IMR-90 (cell line): ENCODE measurements at regions not wholly inside any gene's neighbourhood (a gene's known extent, or its start where the extent isn't known, plus 50 kb on each side); places are given as distances from the start of the nearest gene placed in this dataset.

Experiments used
- ATAC-seq: fragments of 200-7000 bp; cut with Tn5 transposase; 2 replicates; pipeline ENCODE4 v1.9.1; 2020; ENCODE audit warnings: low read depth, mild to moderate bottlenecking, moderate library complexity
- BruUV-seq: library from RNA; stranded (reverse); fragments of 400-500 nt; replicated peaks from 2 replicates; lab custom pipeline; 2021; lab: Mats Ljungman, UMichigan
- CTCF ChIA-PET: fragments of 300-600 bp; formaldehyde crosslinking; extraction: SDS; loops from one replicate; lab custom pipeline; 2021; ENCODE audit warnings: antibody characterized with exemption; lab: Yijun Ruan, JAX
- POLR2A ChIA-PET: fragments of 300-600 bp; sonication (Branson Sonifier 250); formaldehyde crosslinking; loops from one replicate; lab custom pipeline; 2022; ENCODE audit warnings: antibody characterized with exemption; ENCODE audit not compliant: unreplicated experiment; lab: Charles Lee
- DNase-seq: peaks from one replicate; pipeline ENCODE4 v3.0.0; 2013
- H2AFZ ChIP-seq: replicated peaks from 2 replicates; pipeline ENCODE3; 2013; ENCODE audit warnings: low read length, mild to moderate bottlenecking; ENCODE audit not compliant: poor library complexity
- H2AK5ac ChIP-seq: 2 replicates; pipeline ENCODE4 v1.6.1; 2013; ENCODE audit warnings: low read depth, low read length, inconsistent platforms
- H2AK9ac ChIP-seq: replicated peaks from 2 replicates; pipeline ENCODE3; 2013; ENCODE audit warnings: mild to moderate bottlenecking, low read depth, low read length, moderate library complexity; ENCODE audit not compliant: poor library complexity
- H2BK120ac ChIP-seq: 2 replicates; pipeline ENCODE4 v1.6.1; 2013; ENCODE audit warnings: low read depth, low read length, inconsistent platforms
- H2BK15ac ChIP-seq: 3 replicates; pipeline ENCODE4 v1.6.1; 2013; ENCODE audit warnings: low read depth, low read length, inconsistent platforms
- H2BK20ac ChIP-seq: 2 replicates; pipeline ENCODE4 v1.6.1; 2013; ENCODE audit warnings: low read depth, mild to moderate bottlenecking, inconsistent platforms, low read length, moderate library complexity
- H2BK5ac ChIP-seq: 2 replicates; pipeline ENCODE4 v1.6.1; 2013; ENCODE audit warnings: mild to moderate bottlenecking, low read depth, low read length, inconsistent platforms; ENCODE audit not compliant: poor library complexity, severe bottlenecking
- H3K14ac ChIP-seq: replicated peaks from 2 replicates; pipeline ENCODE4 v1.6.1; 2013; ENCODE audit warnings: low read depth, low read length, inconsistent platforms
- H3K18ac ChIP-seq: 2 replicates; pipeline ENCODE4 v1.6.1; 2013; ENCODE audit warnings: low read depth, low read length, control low read depth
- H3K23ac ChIP-seq: 2 replicates; pipeline ENCODE4 v1.6.1; 2013; ENCODE audit warnings: low read depth, low read length, inconsistent platforms
- H3K27ac ChIP-seq: 2 replicates; pipeline ENCODE4 v1.5.1; 2013; ENCODE audit warnings: mild to moderate bottlenecking, control low read depth, low read length; ENCODE audit not compliant: insufficient read depth
- H3K27me3 ChIP-seq: 2 replicates; pipeline ENCODE4 v1.6.1; 2013; ENCODE audit warnings: low read length; ENCODE audit not compliant: control insufficient read depth, insufficient read depth
- H3K36me3 ChIP-seq: 2 replicates; pipeline ENCODE4 v1.6.1; 2013; ENCODE audit warnings: low read length, mixed read lengths; ENCODE audit not compliant: control insufficient read depth, insufficient read depth
- H3K4ac ChIP-seq: 2 replicates; pipeline ENCODE4 v1.6.1; 2013; ENCODE audit warnings: low read depth, low read length, inconsistent platforms
- H3K4me1 ChIP-seq: 2 replicates; pipeline ENCODE4 v1.6.1; 2013; ENCODE audit warnings: low read length, mixed read lengths; ENCODE audit not compliant: control insufficient read depth, insufficient read depth
- H3K4me2 ChIP-seq: 2 replicates; pipeline ENCODE4 v1.6.1; 2013; ENCODE audit warnings: low read depth, mild to moderate bottlenecking, control low read depth, low read length, moderate library complexity
- H3K4me3 ChIP-seq: 2 replicates; pipeline ENCODE4 v1.5.1; 2013; ENCODE audit warnings: low read depth, mild to moderate bottlenecking, control low read depth, low read length, moderate library complexity; ENCODE audit not compliant: insufficient read depth
- H3K56ac ChIP-seq: 2 replicates; pipeline ENCODE4 v1.6.1; 2013; ENCODE audit warnings: low read length, inconsistent platforms; ENCODE audit not compliant: insufficient read depth; ENCODE audit errors: extremely low read depth
- H3K79me1 ChIP-seq, 2 experiments: 2 replicates each; pipeline ENCODE4 v1.6.1; 2013; ENCODE audit warnings: low read length in 2 of 2, inconsistent platforms in 1 of 2, low read depth in 1 of 2
- H3K9ac ChIP-seq: 2 replicates; pipeline ENCODE4 v1.6.1; 2013; ENCODE audit warnings: low read depth, low read length, control low read depth
- H3K9me1 ChIP-seq: 2 replicates; pipeline ENCODE4 v1.6.1; 2013; ENCODE audit warnings: low read length, inconsistent platforms; ENCODE audit not compliant: insufficient read depth
- H3K9me3 ChIP-seq: 2 replicates; pipeline ENCODE4 v1.6.1; 2013; ENCODE audit warnings: low read length; ENCODE audit not compliant: control insufficient read depth, insufficient read depth
- H4K20me1 ChIP-seq: 2 replicates; pipeline ENCODE4 v1.6.1; 2013; ENCODE audit warnings: low read length, inconsistent platforms; ENCODE audit not compliant: insufficient read depth
- H4K5ac ChIP-seq: 2 replicates; pipeline ENCODE4 v1.6.1; 2013; ENCODE audit warnings: mild to moderate bottlenecking, low read depth, low read length, control low read depth
- H4K8ac ChIP-seq, 2 experiments: 2 replicates each; pipeline ENCODE4 v1.6.1; 2013; ENCODE audit warnings: low read depth in 2 of 2, low read length in 2 of 2, control low read depth in 1 of 2, inconsistent platforms in 1 of 2
- H4K91ac ChIP-seq: 2 replicates; pipeline ENCODE4 v1.6.1; 2013; ENCODE audit warnings: low read depth, low read length, inconsistent platforms; ENCODE audit not compliant: insufficient read depth
- BHLHE40 ChIP-seq: fragments of 150-350 bp; IDR thresholded peaks from 2 replicates; pipeline ENCODE4 v1.6.1; 2016; ENCODE audit warnings: mild to moderate bottlenecking, low read depth, low read length
- CEBPB ChIP-seq: IDR thresholded peaks from 2 replicates; pipeline ENCODE4 v1.6.1; 2012; ENCODE audit warnings: low read depth, low read length, improper control_type of control experiment
- CHD1 ChIP-seq: IDR thresholded peaks from 2 replicates; pipeline ENCODE4 v1.6.1; 2012; ENCODE audit warnings: low read depth, low read length, improper control_type of control experiment
- CTCF ChIP-seq: conservative IDR thresholded peaks from 2 replicates; pipeline ENCODE4 v1.5.1; 2012; ENCODE audit warnings: mild to moderate bottlenecking, low read depth, low read length, improper control_type of control experiment
- ELK1 ChIP-seq: fragments of 150-350 bp; IDR thresholded peaks from 2 replicates; pipeline ENCODE4 v1.6.1; 2016; ENCODE audit warnings: low read depth, mild to moderate bottlenecking, low read length, moderate library complexity, borderline replicate concordance
- FOS ChIP-seq: fragments of 150-350 bp; IDR thresholded peaks from 2 replicates; pipeline ENCODE4 v1.6.1; 2016; ENCODE audit warnings: low read depth, low read length
- MAFK ChIP-seq: IDR thresholded peaks from 2 replicates; pipeline ENCODE4 v1.6.1; 2012; ENCODE audit warnings: low read depth, low read length, improper control_type of control experiment
- MAZ ChIP-seq: IDR thresholded peaks from 2 replicates; pipeline ENCODE4 v1.6.1; 2012; ENCODE audit warnings: low read depth, mild to moderate bottlenecking, low read length, improper control_type of control experiment, moderate library complexity, borderline replicate concordance
- MXI1 ChIP-seq: IDR thresholded peaks from 2 replicates; pipeline ENCODE4 v1.6.1; 2012; ENCODE audit warnings: low read depth, mild to moderate bottlenecking, low read length, moderate library complexity, borderline replicate concordance
- NFE2L2 ChIP-seq: fragments of 150-350 bp; IDR thresholded peaks from 2 replicates; pipeline ENCODE4 v1.6.1; 2016; ENCODE audit warnings: low read depth, mild to moderate bottlenecking, low read length
- POLR2A ChIP-seq: IDR thresholded peaks from 2 replicates; pipeline ENCODE4 v1.6.1; 2012; ENCODE audit warnings: mild to moderate bottlenecking, low read depth, low read length
- RAD21 ChIP-seq: IDR thresholded peaks from 2 replicates; pipeline ENCODE4 v1.6.1; 2012; ENCODE audit warnings: low read length, improper control_type of control experiment
- RCOR1 ChIP-seq: IDR thresholded peaks from 2 replicates; pipeline ENCODE4 v1.6.1; 2012; ENCODE audit warnings: mild to moderate bottlenecking, low read length, improper control_type of control experiment; ENCODE audit not compliant: insufficient replicate concordance
- RFX5 ChIP-seq: IDR thresholded peaks from 2 replicates; pipeline ENCODE4 v1.8.0; 2012; ENCODE audit warnings: low read depth, mild to moderate bottlenecking, low read length, moderate library complexity
- SMC3 ChIP-seq: fragments of 150-350 bp; IDR thresholded peaks from 2 replicates; pipeline ENCODE4 v1.6.1; 2016; ENCODE audit warnings: low read depth, mild to moderate bottlenecking, antibody characterized with exemption, low read length, moderate library complexity
- USF2 ChIP-seq: fragments of 150-350 bp; IDR thresholded peaks from 2 replicates; pipeline ENCODE4 v1.6.1; 2017; ENCODE audit warnings: mild to moderate bottlenecking, antibody characterized with exemption, low read length, low read depth
- WGBS, 2 experiments: methylation state at CpG; one replicate each; pipeline versions ENCODE4 v1.1.5 to v1.1.7; 2013; ENCODE audit warnings: missing lambda C conversion rate in 2 of 2; ENCODE audit not compliant: insufficient read length in 1 of 2; ENCODE audit errors: extremely low coverage in 2 of 2; 5-methylcytosine and 5-hydroxymethylcytosine counted together
- dilution Hi-C: fragments of 300-500 bp; cut with HindIII; formaldehyde crosslinking; loops from one replicate; pipeline ENCODE4 v1.14.3; 2018; ENCODE audit warnings: low sequenced_read_pairs; ENCODE audit not compliant: unreplicated experiment
- in situ Hi-C: fragments of 300-500 bp; cut with MboI; formaldehyde crosslinking; loops from 3 replicates; pipeline ENCODE4 v1.14.3; 2019; ENCODE audit warnings: low sequenced_read_pairs, inconsistent platforms, mixed read lengths
- intact Hi-C: fragments of 100-400 bp; cut with micrococcal nuclease; formaldehyde crosslinking; loops from 2 replicates; pipeline ENCODE4 v1.10.0; 2022

- dilution Hi-C loops, result no loop called here
- Histone ChIP-seq H3K4me1 (no peaks in the 10 kb centered on the region), H3K9me3 (no peaks in the 10 kb centered on the region), H3K27me3 (no peaks in the 10 kb centered on the region), H2BK5ac (no peak overlapping the region), H2AK9ac (no peak overlapping the region), H3K4me2 (no peak overlapping the region), H3K9ac (no peak overlapping the region), H2BK15ac (no peak overlapping the region), H4K20me1 (no peaks in the 10 kb centered on the region), H3K36me3 (no peaks in the 10 kb centered on the region), H2BK120ac (no peak overlapping the region), H3K14ac (no peak overlapping the region), H3K27ac (no peak overlapping the region), H3K4me3 (no peak overlapping the region), H2BK20ac (no peak overlapping the region), H4K5ac (no peak overlapping the region), H3K79me1 (no peaks in the 10 kb centered on the region), H3K18ac (no peak overlapping the region), H3K23ac (no peak overlapping the region), H3K9me1 (no peaks in the 10 kb centered on the region), H3K4ac (no peak overlapping the region), H2AFZ (no peak overlapping the region), H3K56ac (no peak overlapping the region), H4K8ac (no peak overlapping the region), H2AK5ac (no peak overlapping the region), H4K91ac (no peak overlapping the region)
- in situ Hi-C loops, result no loop called here
- DNase-seq (no peak), ATAC-seq (no peak)
- CTCF ChIA-PET, result no interaction called here
- no CpG with 5 or more reads among the region's 2 CpGs for WGBS, 2 experiments
- intact Hi-C loops, result no loop called here
- TF ChIP-seq CHD1 (no peak), CTCF (no peak), SMC3 (no peak), ELK1 (no peak), BHLHE40 (no peak), MXI1 (no peak), RFX5 (no peak), MAFK (no peak), RCOR1 (no peak), RAD21 (no peak), NFE2L2 (no peak), CEBPB (no peak), MAZ (no peak), POLR2A (no peak), USF2 (no peak), FOS (no peak)
- POLR2A ChIA-PET, result no interaction called here
- BruUV-seq, result no TSS peak
Measured at GRCh38 chr11:107183953-107184352, 165.7 kb upstream of the GUCY1A2 start.
